BLaER1 treated with 17β-estradiol and CSF1 and Interleukin-3, amounts not matched to agents 10 nM and 100 nM (cell line): ENCODE measurements at regions not wholly inside any gene's neighbourhood (a gene's known extent, or its start where the extent isn't known, plus 50 kb on each side); places are given as distances from the start of the nearest gene placed in this dataset.

ENCODE experiments used
- H3K27ac ChIP-seq, 11 experiments: shearing (Covaris generic); formaldehyde crosslinking; 2 replicates each; pipeline ENCODE4 v1.8.1; 2022
- H3K27me3 ChIP-seq, 11 experiments: shearing (Covaris generic); formaldehyde crosslinking; 2 replicates each; pipeline ENCODE4 v1.8.1; 2022
- H3K36me3 ChIP-seq, 11 experiments: shearing (Covaris generic); formaldehyde crosslinking; 2 replicates each; pipeline ENCODE4 v1.8.1; 2022
- H3K4me1 ChIP-seq, 10 experiments: shearing (Covaris generic); formaldehyde crosslinking; 2 replicates each; pipeline ENCODE4 v1.8.1; 2022
- H3K4me2 ChIP-seq, 11 experiments: shearing (Covaris generic); formaldehyde crosslinking; 2 replicates each; pipeline ENCODE4 v1.8.1; 2022
- H3K4me3 ChIP-seq, 10 experiments: shearing (Covaris generic); formaldehyde crosslinking; 2 replicates each; pipeline ENCODE4 v1.8.1; 2022
- H3K9ac ChIP-seq, 11 experiments: shearing (Covaris generic); formaldehyde crosslinking; 2 replicates each; pipeline ENCODE4 v1.8.1; 2022
- H3K9me3 ChIP-seq, 11 experiments: shearing (Covaris generic); formaldehyde crosslinking; replicated peaks in 1 of 11; 2 replicates each; pipeline ENCODE4 v1.8.1; 2022
- H4K20me1 ChIP-seq, 11 experiments: shearing (Covaris generic); formaldehyde crosslinking; 2 replicates each; pipeline ENCODE4 v1.8.1; 2022
- Cebpa-rat ChIP-seq, 11 experiments: shearing (Covaris generic); IDR thresholded peaks; 2 replicates each; pipeline ENCODE4 v1.8.1; 2022

DNA sequence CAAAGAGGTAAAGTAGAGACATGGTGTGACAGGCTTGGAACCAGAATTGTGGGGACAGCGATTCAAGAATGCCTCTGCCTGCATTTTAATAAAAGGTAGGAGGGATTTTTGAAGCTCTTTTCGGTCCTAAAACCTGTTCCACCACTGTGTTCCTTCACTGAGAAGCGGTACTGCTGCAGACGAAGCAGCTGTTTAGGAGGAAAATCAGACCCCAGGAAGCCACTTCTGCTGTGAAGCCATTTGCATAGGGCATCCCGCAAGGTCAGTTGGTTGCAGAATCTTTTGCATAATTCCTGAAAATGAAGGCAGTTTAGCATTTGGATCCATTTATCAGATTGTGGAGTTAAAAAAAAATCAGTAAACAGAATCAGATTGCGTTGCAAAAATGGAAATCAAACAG lies 183.3 kb upstream of the PRKCQ start:
- no peaks in the 10 kb centered on the region for H3K27me3 ChIP-seq
- H3K9ac ChIP-seq = no peak overlapping the region
- H3K9me3 ChIP-seq = peaks cover 9 to 22% (median 13%) of the 10 kb centered on the region in 11 experiments; a peak in 18 of 22 replicates
- no peak overlapping the region for H3K27ac ChIP-seq
- H4K20me1 ChIP-seq = no peaks in the 10 kb centered on the region
- no peak overlapping the region for H3K4me3 ChIP-seq
- no peak for TF ChIP-seq Cebpa-rat (IDR thresholded peaks at IDR 0.05)
- no peak overlapping the region for H3K4me2 ChIP-seq
- no peaks in the 10 kb centered on the region for H3K36me3 ChIP-seq
- H3K4me1 ChIP-seq = no peaks in the 10 kb centered on the region

DNA sequence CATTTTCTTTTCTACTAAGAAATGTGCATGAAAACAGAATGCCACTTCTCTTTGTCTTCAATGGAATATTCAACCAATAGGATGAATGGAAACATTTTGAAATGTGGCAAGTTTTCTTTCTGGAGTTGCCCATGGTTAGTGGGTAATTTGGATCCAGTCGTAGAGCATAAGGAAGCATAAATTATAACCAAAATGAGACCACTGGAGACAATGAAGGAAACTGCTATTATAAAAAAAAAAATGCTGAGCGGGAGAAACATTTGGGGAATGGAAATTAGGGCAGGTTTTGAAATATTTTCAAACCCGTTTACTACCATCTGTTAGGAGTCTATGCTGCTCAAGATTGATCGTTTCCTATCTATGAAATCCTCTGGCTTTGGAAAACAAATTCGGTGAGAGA lies 182.9 kb upstream of the PRKCQ start:
- Histone ChIP-seq H3K4me2 (no peak overlapping the region), H3K27me3 (no peaks in the 10 kb centered on the region)
- no peak for TF ChIP-seq Cebpa-rat (IDR thresholded peaks at IDR 0.05)

DNA sequence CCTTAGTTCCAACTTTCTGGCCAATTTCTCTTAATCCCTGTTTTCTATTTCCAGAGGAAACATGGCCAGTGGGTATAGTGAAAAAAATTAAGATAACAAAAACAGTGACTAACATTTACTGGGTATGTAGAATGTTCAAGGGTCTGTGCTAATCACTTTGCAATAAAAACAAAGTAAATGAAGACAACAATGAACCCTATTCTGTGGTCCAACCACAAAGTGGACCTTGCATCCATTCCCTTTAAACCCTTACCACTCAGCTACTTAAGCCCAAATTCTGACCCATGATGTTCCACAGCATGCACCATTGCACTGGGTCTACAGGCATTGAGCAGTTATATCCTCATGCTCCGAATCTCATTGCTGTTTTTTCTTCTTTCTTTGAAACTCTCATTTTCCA lies 179.9 kb upstream of the PRKCQ start:
- Histone ChIP-seq H4K20me1 (0 out of 22 replicates have a peak, but pooled peaks cover 0 to 4% (median 0%) of the 10 kb centered on the region in 11 experiments), H3K9me3 (peaks cover 9 to 22% (median 13%) of the 10 kb centered on the region in 11 experiments; a peak in 18 of 22 replicates), H3K4me1 (peaks cover 0 to 11% (median 0%) of the 10 kb centered on the region in 10 experiments; a peak in 5 of 20 replicates), H3K36me3 (no peaks in the 10 kb centered on the region), H3K27ac (no peak overlapping the region), H3K27me3 (no peaks in the 10 kb centered on the region), H3K9ac (no peak overlapping the region), H3K4me2 (no peak overlapping the region), H3K4me3 (no peak overlapping the region)
- no peak for TF ChIP-seq Cebpa-rat (IDR thresholded peaks at IDR 0.05)

More for the DNA sequence above, 182.9 kb upstream of the PRKCQ start:
- no peak overlapping the region for H3K9ac ChIP-seq
- no peaks in the 10 kb centered on the region for H3K4me1 ChIP-seq
- no peak overlapping the region for H3K27ac ChIP-seq
- H3K36me3 ChIP-seq = no peaks in the 10 kb centered on the region
- H3K9me3 ChIP-seq = peaks cover 9 to 22% (median 13%) of the 10 kb centered on the region in 11 experiments; a peak in 18 of 22 replicates
- H4K20me1 ChIP-seq = no peaks in the 10 kb centered on the region
- H3K4me3 ChIP-seq = no peak overlapping the region

- H3K4me3 ChIP-seq = no peak overlapping the region
- peaks cover 0 to 11% (median 0%) of the 10 kb centered on the region in 10 experiments; a peak in 5 of 20 replicates for H3K4me1 ChIP-seq
- 0 out of 22 replicates have a peak, but pooled peaks cover 0 to 4% (median 0%) of the 10 kb centered on the region in 11 experiments for H4K20me1 ChIP-seq
- no peak for TF ChIP-seq Cebpa-rat (IDR thresholded peaks at IDR 0.05)
- H3K27ac ChIP-seq = no peak overlapping the region
- peak overlapping the region in 5 of 11 experiments; percentile 1 to 36 (median 16); a peak in 5 of 22 replicates for H3K4me2 ChIP-seq
- no peaks in the 10 kb centered on the region for H3K36me3 ChIP-seq
- H3K27me3 ChIP-seq = no peaks in the 10 kb centered on the region
- H3K9me3 ChIP-seq = peaks cover 9 to 22% (median 13%) of the 10 kb centered on the region in 11 experiments; a peak in 18 of 22 replicates
- H3K9ac ChIP-seq = no peak overlapping the region
Observed at GRCh38 chr10:6757158-6757557, 177.1 kb upstream of the PRKCQ start.

- Histone ChIP-seq H3K9ac (no peak overlapping the region), H3K4me1 (peaks cover 0 to 11% (median 0%) of the 10 kb centered on the region in 10 experiments; a peak in 5 of 20 replicates), H3K4me3 (no peak overlapping the region), H3K36me3 (no peaks in the 10 kb centered on the region), H4K20me1 (0 out of 22 replicates have a peak, but pooled peaks cover 0 to 4% (median 0%) of the 10 kb centered on the region in 11 experiments), H3K4me2 (peak overlapping the region in 4 of 11 experiments; percentile 1 to 36 (median 21); a peak in 4 of 22 replicates), H3K9me3 (peaks cover 9 to 21% (median 13%) of the 10 kb centered on the region in 11 experiments; a peak in 18 of 22 replicates), H3K27me3 (no peaks in the 10 kb centered on the region), H3K27ac (no peak overlapping the region)
- no peak for TF ChIP-seq Cebpa-rat (IDR thresholded peaks at IDR 0.05)
Observed at GRCh38 chr10:6756716-6757115, 176.6 kb upstream of the PRKCQ start.

DNA sequence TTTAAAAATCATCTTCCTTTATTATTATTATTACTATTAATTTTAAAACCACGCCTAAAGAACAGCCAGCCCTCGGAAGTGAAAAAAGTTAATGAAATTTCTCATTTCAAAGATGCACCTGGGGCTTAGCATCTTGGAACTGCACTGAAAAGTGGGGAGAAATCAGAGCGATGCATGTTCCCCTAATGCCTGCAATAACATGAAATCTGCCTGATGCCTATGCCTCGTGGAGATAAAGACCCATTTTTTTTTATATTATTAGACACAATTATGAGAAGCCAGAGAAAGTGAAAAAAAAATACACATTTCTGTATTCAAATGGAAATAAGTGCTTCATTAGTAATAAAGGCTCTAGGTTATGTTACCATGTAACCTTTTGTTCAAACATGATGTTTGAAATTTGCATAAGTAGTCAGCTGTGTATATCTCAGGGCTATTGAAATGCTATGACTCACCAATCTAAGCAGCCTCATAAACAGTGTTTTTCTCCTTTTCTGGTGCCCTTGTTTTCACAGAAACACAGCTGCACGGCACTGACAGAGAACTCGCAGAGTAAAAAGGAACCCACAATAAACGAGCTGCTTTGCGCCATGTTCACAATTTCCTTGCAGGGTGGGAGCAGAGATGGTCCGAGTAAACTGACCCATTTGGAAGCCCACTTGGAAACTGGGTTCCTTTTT lies 175.8 kb upstream of the PRKCQ start:
- Histone ChIP-seq H3K27me3 (no peaks in the 10 kb centered on the region), H4K20me1 (0 out of 22 replicates have a peak, but pooled peaks cover 0 to 4% (median 0%) of the 10 kb centered on the region in 11 experiments), H3K4me3 (no peak overlapping the region), H3K36me3 (no peaks in the 10 kb centered on the region), H3K9ac (no peak overlapping the region), H3K4me1 (peaks cover 0 to 11% (median 0%) of the 10 kb centered on the region in 10 experiments; a peak in 5 of 20 replicates), H3K4me2 (no peak overlapping the region; a peak in 1 of 22 replicates), H3K27ac (no peak overlapping the region), H3K9me3 (peaks cover 9 to 20% (median 12%) of the 10 kb centered on the region in 11 experiments; a peak in 20 of 22 replicates)
- TF ChIP-seq Cebpa-rat (IDR thresholded peaks at IDR 0.05) = no peak

- H3K4me2 ChIP-seq = no peak overlapping the region
- H3K9ac ChIP-seq = no peak overlapping the region
- no peak overlapping the region for H3K4me3 ChIP-seq
- H4K20me1 ChIP-seq = 0 out of 22 replicates have a peak, but pooled peaks cover 0 to 4% (median 0%) of the 10 kb centered on the region in 11 experiments
- H3K4me1 ChIP-seq = peaks cover 0 to 11% (median 0%) of the 10 kb centered on the region in 10 experiments; a peak in 5 of 20 replicates
- no peaks in the 10 kb centered on the region for H3K36me3 ChIP-seq
- no peaks in the 10 kb centered on the region for H3K27me3 ChIP-seq
- H3K27ac ChIP-seq = no peak overlapping the region
- no peak for TF ChIP-seq Cebpa-rat (IDR thresholded peaks at IDR 0.05)
- peaks cover 6 to 19% (median 13%) of the 10 kb centered on the region in 11 experiments; a peak in 18 of 22 replicates for H3K9me3 ChIP-seq
Observed at GRCh38 chr10:6753644-6754043, 173.6 kb upstream of the PRKCQ start.

DNA sequence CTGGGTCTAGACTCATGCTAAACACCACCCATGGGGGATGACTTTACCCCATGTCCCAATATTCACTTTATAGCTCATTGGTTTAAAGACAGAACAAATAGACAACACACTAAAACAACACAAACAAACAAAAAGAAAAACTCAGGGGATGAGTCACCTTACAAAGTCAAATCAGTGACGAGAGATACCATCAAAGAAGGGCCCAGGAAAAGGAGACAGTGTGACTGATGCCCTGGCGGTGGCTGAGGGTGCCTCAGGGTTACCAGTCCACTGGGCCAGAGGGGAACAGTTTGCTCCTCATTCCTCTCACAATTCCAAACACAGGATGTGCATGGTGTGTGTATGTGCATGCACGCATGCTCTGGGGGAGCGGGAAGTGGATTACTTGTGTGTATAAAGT lies 171.3 kb upstream of the PRKCQ start:
- no peak for TF ChIP-seq Cebpa-rat (IDR thresholded peaks at IDR 0.05)

GRCh38 chr10:6748981-6749635 lies 169.0 kb upstream of the PRKCQ start:
- H4K20me1 ChIP-seq = no peaks in the 10 kb centered on the region
- no peak overlapping the region for H3K4me3 ChIP-seq
- H3K36me3 ChIP-seq = no peaks in the 10 kb centered on the region
- H3K27me3 ChIP-seq = no peaks in the 10 kb centered on the region
- no peak overlapping the region for H3K9ac ChIP-seq
- H3K27ac ChIP-seq = no peak overlapping the region
- H3K9me3 ChIP-seq = peaks cover 6 to 19% (median 13%) of the 10 kb centered on the region in 11 experiments; a peak in 18 of 22 replicates
- no peak for TF ChIP-seq Cebpa-rat (IDR thresholded peaks at IDR 0.05)
- no peaks in the 10 kb centered on the region for H3K4me1 ChIP-seq
- no peak overlapping the region for H3K4me2 ChIP-seq

More for the DNA sequence above, 171.3 kb upstream of the PRKCQ start:
- H3K4me3 ChIP-seq = no peak overlapping the region
- no peak overlapping the region for H3K27ac ChIP-seq
- H3K4me1 ChIP-seq = 0 out of 20 replicates have a peak, but pooled peaks cover 0 to 4% (median 0%) of the 10 kb centered on the region in 10 experiments
- no peaks in the 10 kb centered on the region for H3K27me3 ChIP-seq
- H3K4me2 ChIP-seq = no peak overlapping the region
- no peaks in the 10 kb centered on the region for H4K20me1 ChIP-seq
- no peak overlapping the region for H3K9ac ChIP-seq
- H3K36me3 ChIP-seq = no peaks in the 10 kb centered on the region
- H3K9me3 ChIP-seq = peaks cover 6 to 19% (median 13%) of the 10 kb centered on the region in 11 experiments; a peak in 18 of 22 replicates
